Body of pancreas (tissue), 4 donors: ENCODE measurements at regions not wholly inside any gene's neighbourhood (a gene's known extent, or its start where the extent isn't known, plus 50 kb on each side); places are given as distances from the start of the nearest gene placed in this dataset.

Experiments used
- POLR2A ChIP-seq, 3 donors: fragments of 450-650 bp; IDR thresholded peaks; one replicate each; pipeline ENCODE4 v1.6.1; 2016; ENCODE audit warnings: antibody characterized with exemption in 3 of 3, mild to moderate bottlenecking in 2 of 3
- TF ChIP-seq, protein P1 (sequence below), 7 experiments: fragments of 450-650 bp in 4 of 7; fragments of 200-600 bp in 3 of 7; sonication (generic) in 3 of 7; IDR thresholded peaks; one replicate each; pipeline ENCODE4 v1.5.1; 2016 to 2019; ENCODE audit warnings: antibody characterized with exemption in 7 of 7

DNA sequence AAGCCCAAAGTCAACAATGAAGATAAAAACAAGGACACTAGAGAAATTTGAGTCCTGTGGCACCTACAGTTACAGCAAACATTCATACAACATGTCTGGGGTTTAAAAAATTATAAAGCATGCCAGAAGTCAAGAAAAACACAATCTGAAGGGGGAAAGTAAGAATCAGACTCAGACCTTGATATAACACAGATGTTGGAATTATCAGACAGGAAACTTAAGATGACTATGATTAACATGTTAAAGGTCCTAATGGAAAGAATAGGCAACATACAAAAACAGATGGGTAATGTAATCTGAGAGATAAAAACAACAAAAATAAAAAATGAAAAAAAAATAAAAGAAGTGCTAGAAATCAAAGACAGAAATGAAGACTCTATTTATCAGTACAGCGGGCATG, 446.5 kb downstream of the SPRY1 start:
- TF ChIP-seq, protein P1, sequence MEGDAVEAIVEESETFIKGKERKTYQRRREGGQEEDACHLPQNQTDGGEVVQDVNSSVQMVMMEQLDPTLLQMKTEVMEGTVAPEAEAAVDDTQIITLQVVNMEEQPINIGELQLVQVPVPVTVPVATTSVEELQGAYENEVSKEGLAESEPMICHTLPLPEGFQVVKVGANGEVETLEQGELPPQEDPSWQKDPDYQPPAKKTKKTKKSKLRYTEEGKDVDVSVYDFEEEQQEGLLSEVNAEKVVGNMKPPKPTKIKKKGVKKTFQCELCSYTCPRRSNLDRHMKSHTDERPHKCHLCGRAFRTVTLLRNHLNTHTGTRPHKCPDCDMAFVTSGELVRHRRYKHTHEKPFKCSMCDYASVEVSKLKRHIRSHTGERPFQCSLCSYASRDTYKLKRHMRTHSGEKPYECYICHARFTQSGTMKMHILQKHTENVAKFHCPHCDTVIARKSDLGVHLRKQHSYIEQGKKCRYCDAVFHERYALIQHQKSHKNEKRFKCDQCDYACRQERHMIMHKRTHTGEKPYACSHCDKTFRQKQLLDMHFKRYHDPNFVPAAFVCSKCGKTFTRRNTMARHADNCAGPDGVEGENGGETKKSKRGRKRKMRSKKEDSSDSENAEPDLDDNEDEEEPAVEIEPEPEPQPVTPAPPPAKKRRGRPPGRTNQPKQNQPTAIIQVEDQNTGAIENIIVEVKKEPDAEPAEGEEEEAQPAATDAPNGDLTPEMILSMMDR (IDR thresholded peaks at IDR 0.05) = no peak
- no peak for TF ChIP-seq POLR2A (IDR thresholded peaks at IDR 0.05)
